RPMI7951 (cell line): ENCODE measurements at regions not wholly inside any gene's neighbourhood (a gene's known extent, or its start where the extent isn't known, plus 50 kb on each side); places are given as distances from the start of the nearest gene placed in this dataset.

Experiments used
- DNase-seq: peaks from one replicate; pipeline ENCODE4 v3.0.0-alpha.2; 2012; ENCODE audit warnings: low read depth

GRCh38 chr12:66852091-66852490 lies 173.2 kb upstream of the GRIP1 start:
- no peak for DNase-seq

DNA sequence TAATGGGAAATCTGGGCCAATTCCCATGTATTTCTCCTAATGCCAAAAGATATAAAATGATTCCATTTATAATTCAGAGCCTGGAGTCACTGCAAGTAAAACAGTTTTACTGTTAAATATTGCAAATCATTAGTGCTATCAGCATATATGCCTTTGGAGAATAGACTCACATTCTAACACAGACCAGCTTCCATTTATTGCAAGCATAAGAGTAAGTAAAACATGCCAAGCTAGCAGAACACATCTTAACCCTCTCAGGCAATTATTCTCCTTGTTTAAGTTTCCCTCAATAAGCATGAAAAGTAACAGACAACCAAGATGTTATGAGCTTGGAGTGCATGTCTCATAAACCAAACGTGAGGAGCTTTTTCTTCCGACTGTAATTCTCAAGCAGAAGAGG lies 173.9 kb upstream of the GRIP1 start:
- no peak for DNase-seq

DNA sequence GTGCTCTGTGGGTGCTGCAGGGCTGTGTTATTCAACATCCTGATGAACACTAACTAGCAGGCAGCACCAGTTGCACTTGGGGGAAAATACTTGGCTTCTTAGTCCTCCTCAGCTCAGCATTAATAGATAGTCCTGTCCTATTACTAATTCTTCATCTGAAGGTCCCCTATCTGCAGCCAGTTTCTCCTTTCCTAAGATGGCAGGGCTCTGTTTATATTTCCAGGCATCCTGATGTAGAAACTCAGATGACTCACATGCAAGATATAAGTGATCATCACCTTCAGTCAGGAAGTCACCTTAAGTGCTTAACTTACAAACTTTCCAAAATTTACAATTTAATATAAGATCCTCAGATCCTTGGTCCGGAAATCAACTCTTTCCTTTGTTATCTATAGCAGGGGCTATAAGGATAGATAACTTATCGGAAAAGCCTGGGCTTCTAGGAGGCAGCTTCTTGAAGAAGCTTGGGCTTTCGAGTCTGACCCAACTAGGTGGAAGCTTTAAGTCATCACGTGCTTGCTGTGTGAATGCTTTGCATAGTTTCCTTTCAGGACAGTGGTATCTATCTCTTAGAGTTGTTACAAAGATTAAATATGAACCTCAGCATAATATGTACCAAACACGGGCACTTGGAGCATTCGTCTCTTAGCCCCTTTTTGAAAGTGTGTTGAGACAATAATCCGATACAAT lies 181.0 kb upstream of the GRIP1 start:
- DNase-seq = no peak

DNA sequence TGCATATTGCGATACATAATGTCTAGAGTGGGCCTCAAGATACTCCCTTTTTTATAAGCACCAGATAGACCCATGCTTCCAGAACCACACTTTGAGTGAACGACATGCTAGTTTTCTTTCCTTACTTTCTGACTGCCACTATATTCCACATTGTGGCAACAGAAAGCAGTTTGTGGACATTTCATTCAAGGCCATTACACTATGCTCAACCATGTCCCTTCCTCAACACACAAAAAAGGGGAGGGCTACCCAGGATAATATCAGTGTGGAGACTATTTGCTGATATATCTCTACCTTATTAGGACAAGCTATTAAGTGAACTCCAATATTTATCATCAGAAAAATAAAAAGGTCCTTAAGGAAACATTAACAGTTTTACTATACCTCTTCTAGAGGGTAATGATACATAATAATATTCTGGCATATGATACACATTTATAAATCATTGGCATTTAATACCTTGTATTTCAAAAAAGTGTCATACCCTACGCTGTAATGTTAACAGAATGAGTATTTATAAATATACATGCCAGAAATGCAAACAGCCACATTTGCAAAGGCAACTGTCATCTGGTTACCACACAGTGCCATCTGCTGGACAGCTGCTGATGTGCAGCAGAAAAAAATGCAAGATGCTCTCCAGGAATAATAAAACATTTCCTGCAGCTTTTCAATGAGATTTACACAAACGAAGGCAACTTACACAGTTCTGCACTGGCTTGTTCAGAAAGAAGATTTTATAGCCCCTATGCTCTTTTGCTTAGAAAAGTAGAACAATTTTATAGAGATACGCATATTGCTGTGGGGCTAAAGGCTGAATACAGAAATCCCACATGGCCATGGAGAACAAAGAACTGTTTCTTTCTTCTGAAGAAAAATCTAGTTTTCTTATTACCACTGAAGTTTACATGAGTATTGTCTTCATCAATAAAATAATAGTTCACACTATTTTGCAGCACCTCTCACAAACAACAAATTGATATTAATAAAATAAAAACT lies 182.2 kb upstream of the GRIP1 start:
- peak; percentile 32 for DNase-seq

- no peak for DNase-seq
These were observed 183.6 kb upstream of the GRIP1 start for GRCh38 chr12:66862356-66862985.

- DNase-seq = no peak
These were observed 184.4 kb upstream of the GRIP1 start for GRCh38 chr12:66863276-66863675.

GRCh38 chr12:66877925-66878324 lies 199.0 kb upstream of the GRIP1 start:
- DNase-seq = no peak

DNA sequence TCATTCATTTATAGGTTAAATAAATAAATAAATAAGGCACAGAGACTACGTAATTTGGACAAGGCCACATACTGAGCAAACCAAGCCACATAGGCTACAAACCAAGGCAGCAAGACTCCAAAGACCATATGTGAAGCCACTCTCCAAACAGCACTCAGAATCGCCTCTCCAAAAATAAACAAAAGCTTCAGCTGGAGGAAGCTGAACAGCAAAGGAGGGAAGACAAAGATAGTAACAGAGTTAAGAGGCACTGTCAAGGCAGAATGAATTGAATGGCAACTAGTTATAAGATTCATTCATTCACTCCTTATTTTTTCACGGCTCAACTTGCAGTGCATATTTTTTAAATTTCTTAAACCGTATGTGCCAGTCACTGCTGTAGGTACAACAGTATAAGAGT lies 200.5 kb upstream of the GRIP1 start:
- DNase-seq = no peak

DNA sequence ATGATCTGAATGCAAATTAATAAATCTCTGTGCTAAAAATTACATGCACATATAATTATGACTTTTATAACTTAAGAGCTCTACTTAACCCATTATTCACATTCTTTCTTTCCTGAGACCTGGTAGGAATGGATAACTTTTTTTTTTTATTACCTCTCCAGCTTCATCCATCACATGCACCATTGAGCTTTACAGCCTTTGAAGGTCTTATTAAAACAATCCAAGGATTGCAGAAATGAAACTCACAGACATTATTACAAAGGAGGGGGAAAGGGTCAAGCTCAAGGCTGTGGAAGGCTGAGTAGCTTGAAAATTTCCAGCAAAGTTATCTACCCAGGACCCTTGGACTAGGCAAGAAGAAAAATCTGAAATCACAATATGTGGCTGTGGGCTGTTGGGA lies 202.5 kb upstream of the GRIP1 start:
- no peak for DNase-seq

GRCh38 chr12:66884091-66884490 lies 205.2 kb upstream of the GRIP1 start:
- no peak for DNase-seq

GRCh38 chr12:66885115-66885875 lies 206.4 kb upstream of the GRIP1 start:
- no peak for DNase-seq

DNA sequence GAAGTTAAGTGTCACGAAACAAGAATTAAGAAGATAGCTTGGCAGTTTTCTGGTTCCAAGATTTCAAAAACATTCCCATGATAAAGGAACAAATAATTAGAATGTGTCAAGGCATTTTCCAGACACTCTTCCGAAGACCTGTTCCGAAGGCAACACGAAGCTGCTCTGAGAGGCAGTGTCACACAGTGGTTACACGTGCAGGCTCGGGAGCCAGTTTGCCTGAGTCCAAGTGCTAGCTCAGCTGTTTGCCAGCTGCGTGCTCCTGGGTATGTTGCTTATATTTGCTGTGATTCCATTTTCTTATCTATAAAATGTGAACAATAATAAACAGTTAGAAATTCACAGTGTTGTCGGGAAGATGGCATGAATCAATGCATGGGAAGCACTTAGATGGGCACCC lies 217.9 kb upstream of the GRIP1 start:
- DNase-seq = no peak

DNA sequence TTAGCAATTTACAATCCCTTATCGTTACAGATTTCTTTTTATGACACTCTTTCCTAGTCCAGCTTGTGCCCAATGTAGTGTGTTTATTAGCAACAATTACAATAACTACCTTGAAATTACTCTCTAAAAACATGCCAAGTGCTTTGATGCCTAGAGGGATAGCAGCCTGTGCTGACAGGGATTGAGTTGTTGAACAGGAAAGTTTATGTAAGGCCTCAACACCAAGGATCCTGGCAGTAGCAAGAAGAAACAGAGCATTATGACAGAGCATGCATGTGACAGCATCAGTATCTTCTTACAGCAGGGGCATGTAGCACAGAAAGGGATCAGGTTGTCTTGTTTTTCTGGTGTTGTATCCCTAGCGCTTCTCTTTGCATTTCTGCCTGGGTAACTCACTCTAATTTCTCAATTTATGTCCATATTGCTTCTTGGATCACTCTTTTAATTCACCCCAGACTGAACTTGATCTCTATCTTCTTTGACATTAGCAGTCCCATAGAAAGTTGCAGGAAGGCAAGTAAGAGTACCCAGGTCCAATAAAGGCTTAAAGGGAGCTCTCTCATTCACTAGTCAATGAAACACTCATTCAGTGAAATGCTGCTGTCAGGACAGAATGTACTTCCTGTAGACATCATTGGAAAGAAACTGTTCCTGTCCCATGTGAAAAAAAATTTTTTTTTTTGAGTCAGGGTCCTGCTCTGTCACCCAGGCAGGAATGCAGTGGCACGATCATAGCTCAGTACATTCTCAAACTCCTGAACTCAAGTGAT lies 220.0 kb upstream of the GRIP1 start:
- DNase-seq = no peak

DNA sequence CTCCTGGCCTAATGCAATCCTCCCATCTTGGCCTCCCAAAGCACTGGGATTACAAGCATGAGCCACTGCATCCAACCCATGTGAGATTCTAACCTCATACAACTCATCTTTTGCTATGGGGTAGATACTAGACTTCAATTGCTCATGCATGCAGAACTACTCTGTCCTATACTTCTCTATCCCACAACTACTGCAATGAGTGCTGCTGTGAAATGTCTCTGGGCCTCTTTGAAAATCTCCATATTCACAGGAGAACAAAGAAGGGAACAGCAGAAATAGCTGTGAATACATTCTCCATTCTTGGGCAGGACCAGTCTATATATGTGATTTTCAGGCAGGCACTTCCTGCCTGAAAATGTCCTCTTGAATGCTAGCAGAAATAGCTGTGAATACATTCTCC lies 220.7 kb upstream of the GRIP1 start:
- DNase-seq = no peak

- DNase-seq = no peak
These were observed 221.7 kb upstream of the GRIP1 start for GRCh38 chr12:66900616-66901015.

DNA sequence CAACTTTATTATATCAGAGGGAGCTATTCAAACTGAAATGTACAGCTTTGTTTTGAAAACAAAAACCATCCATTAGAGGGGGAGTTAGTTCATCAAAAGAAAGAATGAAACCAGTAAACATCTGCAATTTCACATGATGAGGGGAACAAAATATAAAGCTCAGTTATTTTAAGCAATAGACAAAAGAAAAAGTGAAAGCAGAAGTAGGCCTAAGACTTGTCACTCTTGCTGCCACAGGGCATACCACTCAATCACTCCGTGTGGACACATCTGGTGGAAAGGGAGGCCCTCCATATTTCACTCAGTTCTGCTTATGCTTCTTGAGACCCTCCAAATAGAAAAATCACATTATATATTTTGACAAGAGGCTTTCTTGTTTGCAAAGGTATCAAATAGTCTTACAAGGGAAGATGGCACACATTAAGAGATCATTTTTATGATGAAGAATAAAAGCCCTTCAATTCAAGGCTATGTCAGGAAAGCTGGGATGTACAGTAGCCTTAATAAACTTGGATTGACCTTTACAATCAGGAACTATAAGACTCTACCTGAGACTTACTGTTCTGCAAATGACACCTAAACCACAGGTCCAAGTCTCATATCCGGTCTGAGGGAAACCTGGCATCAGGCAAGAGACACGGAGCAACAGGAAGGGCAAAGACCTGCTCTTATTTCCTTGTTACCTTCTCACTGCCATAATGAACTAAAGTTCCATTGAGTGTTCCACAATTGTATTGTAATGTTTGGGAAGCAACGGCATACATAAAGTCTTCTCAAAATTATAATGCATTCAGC lies 222.5 kb upstream of the GRIP1 start:
- no peak for DNase-seq

DNA sequence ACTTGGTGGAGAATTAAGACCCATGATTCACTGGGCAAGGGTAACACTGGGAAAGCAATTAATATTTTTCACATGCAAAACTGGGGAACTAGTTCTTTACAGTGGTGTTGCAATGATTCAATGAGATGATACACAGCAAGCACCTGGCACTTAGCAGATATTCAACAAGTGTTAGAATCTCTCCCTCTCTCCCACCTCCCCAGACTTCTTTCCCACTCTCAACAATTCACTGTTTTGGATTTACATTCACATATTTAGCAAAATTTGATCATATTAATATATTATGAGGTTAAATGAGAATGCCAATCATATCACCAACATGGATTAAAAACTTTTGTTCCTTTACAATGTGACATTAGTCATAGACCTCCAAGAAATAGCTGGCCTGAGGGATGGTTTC lies 223.1 kb upstream of the GRIP1 start:
- no peak for DNase-seq

GRCh38 chr12:66903782-66904396 lies 225.0 kb upstream of the GRIP1 start:
- DNase-seq = no peak

DNA sequence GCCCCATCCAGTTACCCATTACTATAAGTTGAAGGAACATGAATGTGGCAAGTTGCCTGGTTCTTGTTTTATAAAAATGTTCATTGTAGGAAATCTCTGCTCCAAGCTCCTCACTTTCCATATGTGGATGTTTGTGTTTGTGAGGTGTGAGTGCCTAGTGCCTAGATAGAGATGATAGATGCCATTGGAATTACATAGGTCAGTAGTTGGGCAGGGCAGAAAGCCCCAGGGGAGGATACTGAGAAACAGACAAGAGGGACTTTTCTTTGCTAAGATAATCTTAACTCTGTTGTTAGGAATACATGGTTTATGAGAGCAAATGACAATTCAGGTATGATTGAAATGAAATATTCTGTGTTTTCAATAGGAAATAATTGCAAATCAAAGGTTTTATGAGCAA lies 226.3 kb upstream of the GRIP1 start:
- no peak for DNase-seq
